H9 (cell line): ENCODE measurements at regions not wholly inside any gene's neighbourhood (a gene's known extent, or its start where the extent isn't known, plus 50 kb on each side); places are given as distances from the start of the nearest gene placed in this dataset.

Source experiments
- DNase-seq: peaks from one replicate; pipeline ENCODE4 v3.0.0-alpha.2; 2017
- H2AFZ ChIP-seq: one replicate; pipeline ENCODE4 v1.6.1; 2013; ENCODE audit warnings: mild to moderate bottlenecking, low read length, control low read depth, moderate library complexity
- H2AK5ac ChIP-seq: 2 replicates; pipeline ENCODE4 v1.6.1; 2013; ENCODE audit warnings: low read length, control low read depth, mixed read lengths; ENCODE audit not compliant: insufficient read length
- H2BK120ac ChIP-seq: one replicate; pipeline ENCODE4 v1.6.1; 2013; ENCODE audit warnings: low read depth, mild to moderate bottlenecking, low read length, control low read depth, inconsistent platforms; ENCODE audit not compliant: poor library complexity, severe bottlenecking
- H2BK12ac ChIP-seq: 2 replicates; pipeline ENCODE4 v1.6.1; 2013; ENCODE audit warnings: low read length, control low read depth, mixed read lengths, low read depth; ENCODE audit not compliant: insufficient read length
- H2BK15ac ChIP-seq: 2 replicates; pipeline ENCODE4 v1.6.1; 2013; ENCODE audit warnings: low read depth, low read length, control low read depth
- H2BK20ac ChIP-seq: one replicate; pipeline ENCODE4 v1.6.1; 2013; ENCODE audit warnings: low read depth, mild to moderate bottlenecking, low read length, control low read depth, inconsistent platforms; ENCODE audit not compliant: poor library complexity, severe bottlenecking
- H2BK5ac ChIP-seq: 2 replicates; pipeline ENCODE4 v1.6.1; 2013; ENCODE audit warnings: low read length, control low read depth, mixed read lengths; ENCODE audit not compliant: insufficient read length
- H3K14ac ChIP-seq: 2 replicates; pipeline ENCODE4 v1.6.1; 2013; ENCODE audit warnings: low read length, control low read depth; ENCODE audit not compliant: insufficient read depth
- H3K18ac ChIP-seq: 2 replicates; pipeline ENCODE4 v1.6.1; 2013; ENCODE audit warnings: low read depth, mild to moderate bottlenecking, mixed read lengths, low read length, control low read depth; ENCODE audit not compliant: insufficient read length
- H3K23ac ChIP-seq: 2 replicates; pipeline ENCODE4 v1.6.1; 2013; ENCODE audit warnings: low read length, control low read depth, mixed read lengths, low read depth; ENCODE audit not compliant: insufficient read length
- H3K23me2 ChIP-seq: 2 replicates; pipeline ENCODE4 v1.6.1; 2013; ENCODE audit warnings: low read depth, mild to moderate bottlenecking, mixed read lengths, low read length, control low read depth; ENCODE audit not compliant: insufficient read length, poor library complexity, severe bottlenecking
- H3K27ac ChIP-seq: 2 replicates; pipeline ENCODE4 v1.5.1; 2013; ENCODE audit warnings: low read length, control low read depth, mixed read lengths, low read depth; ENCODE audit not compliant: insufficient read length
- H3K27me3 ChIP-seq: 2 replicates; pipeline ENCODE4 v1.6.1; 2013; ENCODE audit warnings: low read length, control low read depth, inconsistent platforms; ENCODE audit not compliant: insufficient read depth
- H3K4ac ChIP-seq: 2 replicates; pipeline ENCODE4 v1.6.1; 2013; ENCODE audit warnings: low read depth, mild to moderate bottlenecking, control low read depth, inconsistent platforms, low read length, moderate library complexity
- H3K4me1 ChIP-seq: 2 replicates; pipeline ENCODE4 v1.6.1; 2013; ENCODE audit warnings: low read length, control low read depth, inconsistent platforms; ENCODE audit not compliant: insufficient read depth
- H3K4me2 ChIP-seq: 2 replicates; pipeline ENCODE4 v1.6.1; 2013; ENCODE audit warnings: low read length, control low read depth, mixed read lengths; ENCODE audit not compliant: insufficient read length, insufficient read depth
- H3K56ac ChIP-seq: 2 replicates; pipeline ENCODE4 v1.6.1; 2013; ENCODE audit warnings: low read depth, mild to moderate bottlenecking, mixed read lengths, low read length, control low read depth; ENCODE audit not compliant: insufficient read length
- H3K79me1 ChIP-seq: 2 replicates; pipeline ENCODE4 v1.6.1; 2013; ENCODE audit warnings: low read depth, mild to moderate bottlenecking, moderate library complexity, low read length, control low read depth, inconsistent platforms; ENCODE audit not compliant: insufficient read depth, poor library complexity, severe bottlenecking
- H3K79me2 ChIP-seq: 2 replicates; pipeline ENCODE4 v1.6.1; 2013; ENCODE audit warnings: low read length, control low read depth, inconsistent platforms; ENCODE audit not compliant: insufficient read depth
- H3K9ac ChIP-seq: 2 replicates; pipeline ENCODE4 v1.6.1; 2013; ENCODE audit warnings: low read length, control low read depth, mixed read lengths; ENCODE audit not compliant: insufficient read length; ENCODE audit errors: extremely low read depth
- H3K9me3 ChIP-seq: one replicate; pipeline ENCODE4 v1.6.1; 2013; ENCODE audit warnings: low read depth, low read length, inconsistent platforms; ENCODE audit not compliant: control insufficient read depth
- H3T11ph ChIP-seq: one replicate; pipeline ENCODE4 v1.6.1; 2013; ENCODE audit warnings: mild to moderate bottlenecking, low read length, control low read depth, inconsistent platforms
- H4K20me1 ChIP-seq: one replicate; pipeline ENCODE4 v1.6.1; 2013; ENCODE audit not compliant: control insufficient read depth, insufficient read length, insufficient read depth
- H4K5ac ChIP-seq: 2 replicates; pipeline ENCODE4 v1.6.1; 2013; ENCODE audit warnings: low read depth, mild to moderate bottlenecking, mixed read lengths, low read length, control low read depth; ENCODE audit not compliant: insufficient read length
- H4K8ac ChIP-seq: replicated peaks from 2 replicates; pipeline ENCODE4 v1.6.1; 2013; ENCODE audit warnings: low read length, control low read depth, mixed read lengths, low read depth; ENCODE audit not compliant: insufficient read length
- H4K91ac ChIP-seq: 2 replicates; pipeline ENCODE4 v1.6.1; 2013; ENCODE audit warnings: low read depth, mild to moderate bottlenecking, moderate library complexity, mixed read lengths, low read length, control low read depth; ENCODE audit not compliant: insufficient read length
- H3K27ac Mint-ChIP-seq, 3 experiments: 2 replicates in 2 of 3; 3 replicates in 1 of 3; pipeline ENCODE4 v1.8.0; 2020 to 2021; ENCODE audit warnings: mixed read lengths in 3 of 3, mild to moderate bottlenecking in 1 of 3, moderate library complexity in 1 of 3
- H3K27me3 Mint-ChIP-seq: 2 replicates; pipeline ENCODE4 v1.8.0; 2021; ENCODE audit warnings: low read depth, mild to moderate bottlenecking, moderate library complexity, mixed read lengths
- H3K36me3 Mint-ChIP-seq, 3 experiments: 2 replicates in 2 of 3; 3 replicates in 1 of 3; pipeline ENCODE4 v1.8.0; 2020 to 2021; ENCODE audit warnings: low read depth in 3 of 3, mixed read lengths in 3 of 3; ENCODE audit not compliant: insufficient read depth in 1 of 3
- H3K4me1 Mint-ChIP-seq, 2 experiments: 2 replicates each; pipeline ENCODE4 v1.8.0; 2020; ENCODE audit warnings: mixed read lengths in 2 of 2
- H3K4me3 Mint-ChIP-seq, 2 experiments: 2 replicates in 1 of 2; 3 replicates in 1 of 2; pipeline ENCODE4 v1.8.0; 2020 to 2021; ENCODE audit warnings: mild to moderate bottlenecking in 2 of 2, mixed read lengths in 2 of 2, moderate library complexity in 1 of 2
- H3K9me3 Mint-ChIP-seq, 2 experiments: 2 replicates in 1 of 2; 3 replicates in 1 of 2; pipeline ENCODE4 v1.8.0; 2020; ENCODE audit warnings: mild to moderate bottlenecking in 2 of 2, mixed read lengths in 2 of 2, moderate library complexity in 1 of 2
- WGBS: extraction: QIAGEN DNeasy Blood & Tissue Kit; methylation state at CpG from one replicate; pipeline ENCODE4 v1.1.7; 2013; ENCODE audit warnings: missing lambda C conversion rate, low lambda C conversion rate, mixed read lengths; ENCODE audit not compliant: insufficient read length; ENCODE audit errors: extremely low coverage; 5-methylcytosine and 5-hydroxymethylcytosine counted together
- TF ChIP-seq, protein P1 (sequence below): fragments of 200-600 bp; sonication (generic); conservative IDR thresholded peaks from 3 replicates; pipeline ENCODE4 v1.8.0; 2021; ENCODE audit warnings: antibody characterized with exemption, mild to moderate bottlenecking

DNA sequence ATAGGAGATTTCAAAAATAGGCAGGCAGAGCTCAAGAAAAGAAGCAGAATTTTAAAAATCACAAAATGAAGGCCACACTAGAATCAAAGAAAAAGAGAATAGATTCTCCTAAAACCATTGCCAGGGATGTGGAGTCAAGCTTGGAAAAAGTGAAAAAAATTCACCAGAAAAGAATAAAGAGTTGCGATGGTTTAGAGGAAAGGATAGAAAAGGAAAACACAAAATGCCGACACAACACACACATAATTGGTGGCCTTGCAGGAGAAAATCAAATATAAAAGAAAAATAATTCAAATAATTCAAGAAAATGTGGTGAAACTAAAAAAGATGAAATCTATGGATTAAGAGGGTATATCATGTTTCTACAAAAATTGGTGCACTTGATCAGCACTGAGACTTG is 181.6 kb upstream of the C14orf180 start:
- Histone ChIP-seq H3K56ac (no peak overlapping the region), H4K8ac (no peak overlapping the region), H3K23ac (no peak overlapping the region), H3K4ac (no peak overlapping the region), H2BK20ac (no peak overlapping the region), H2AK5ac (no peak overlapping the region), H3K9ac (no peak overlapping the region), H3T11ph (no peak overlapping the region), H3K23me2 (no peaks in the 10 kb centered on the region), H3K4me1 (no peaks in the 10 kb centered on the region), H3K27me3 (no peaks in the 10 kb centered on the region), H2BK12ac (no peak overlapping the region), H4K20me1 (no peaks in the 10 kb centered on the region), H3K14ac (no peak overlapping the region), H3K9me3 (no peaks in the 10 kb centered on the region), H4K91ac (no peak overlapping the region), H3K79me1 (no peaks in the 10 kb centered on the region), H2BK120ac (no peak overlapping the region), H4K5ac (no peak overlapping the region), H2BK15ac (no peak overlapping the region), H2BK5ac (no peak overlapping the region), H2AFZ (no peak overlapping the region), H3K27ac (no peak overlapping the region), H3K4me2 (no peak overlapping the region), H3K18ac (no peak overlapping the region), H3K79me2 (no peaks in the 10 kb centered on the region)
- Mint-ChIP-seq H3K27ac (no peak overlapping the region), H3K4me3 (no peak overlapping the region), H3K27me3 (peaks cover 6% of the 10 kb centered on the region; the same call in 1 of the 2 replicates), H3K36me3 (peaks cover 11 to 33% (median 11%) of the 10 kb centered on the region in 3 experiments), H3K9me3 (peaks cover 24 to 34% of the 10 kb centered on the region in 2 experiments), H3K4me1 (peaks cover 21 to 34% of the 10 kb centered on the region in 2 experiments)
- no CpG with 5 or more reads among the region's 2 CpGs for WGBS
- no peak for DNase-seq
- TF ChIP-seq, protein P1, sequence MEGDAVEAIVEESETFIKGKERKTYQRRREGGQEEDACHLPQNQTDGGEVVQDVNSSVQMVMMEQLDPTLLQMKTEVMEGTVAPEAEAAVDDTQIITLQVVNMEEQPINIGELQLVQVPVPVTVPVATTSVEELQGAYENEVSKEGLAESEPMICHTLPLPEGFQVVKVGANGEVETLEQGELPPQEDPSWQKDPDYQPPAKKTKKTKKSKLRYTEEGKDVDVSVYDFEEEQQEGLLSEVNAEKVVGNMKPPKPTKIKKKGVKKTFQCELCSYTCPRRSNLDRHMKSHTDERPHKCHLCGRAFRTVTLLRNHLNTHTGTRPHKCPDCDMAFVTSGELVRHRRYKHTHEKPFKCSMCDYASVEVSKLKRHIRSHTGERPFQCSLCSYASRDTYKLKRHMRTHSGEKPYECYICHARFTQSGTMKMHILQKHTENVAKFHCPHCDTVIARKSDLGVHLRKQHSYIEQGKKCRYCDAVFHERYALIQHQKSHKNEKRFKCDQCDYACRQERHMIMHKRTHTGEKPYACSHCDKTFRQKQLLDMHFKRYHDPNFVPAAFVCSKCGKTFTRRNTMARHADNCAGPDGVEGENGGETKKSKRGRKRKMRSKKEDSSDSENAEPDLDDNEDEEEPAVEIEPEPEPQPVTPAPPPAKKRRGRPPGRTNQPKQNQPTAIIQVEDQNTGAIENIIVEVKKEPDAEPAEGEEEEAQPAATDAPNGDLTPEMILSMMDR, result no peak
